A549 (cell line): ENCODE measurements at regions not wholly inside any gene's neighbourhood (a gene's known extent, or its start where the extent isn't known, plus 50 kb on each side); places are given as distances from the start of the nearest gene placed in this dataset.

ENCODE experiments used
- ATAC-seq, 2 experiments: fragments of 200-7000 bp in 1 of 2; fragments of >200 bp in 1 of 2; cut with Nextera tagmentation in 1 of 2; cut with Tn5 transposase in 1 of 2; 3 replicates each; pipeline versions ENCODE4 v1.8.0 to v1.9.1; 2018 to 2020; ENCODE audit warnings: mild to moderate bottlenecking in 1 of 2, moderate library complexity in 1 of 2
- CTCF ChIA-PET: fragments of 300-600 bp; sonication (Branson Sonifier 250); formaldehyde crosslinking; extraction: SDS; loops from one replicate; lab custom pipeline; 2021; ENCODE audit warnings: antibody characterized with exemption, inconsistent platforms; lab: Yijun Ruan, JAX
- POLR2A ChIA-PET: fragments of 350-600 bp; formaldehyde crosslinking; extraction: SDS; loops from one replicate; lab custom pipeline; 2021; ENCODE audit warnings: antibody characterized with exemption, inconsistent platforms; lab: Yijun Ruan, JAX
- DNase-seq, 2 experiments: peaks; one replicate each; pipeline versions ENCODE4 v3.0.0 to v3.0.0-alpha.2; 2011 to 2016; ENCODE audit warnings: low read depth in 1 of 2, low spot score in 1 of 2
- FAIRE-seq: peaks from 2 replicates; lab custom pipeline; 2011; peaks lifted over from hg19 to GRCh38; lab: Jason Lieb, UNC
- H3K27ac ChIP-seq, 2 experiments: fragments of >200 bp; sonication (Bioruptor Twin); formaldehyde crosslinking; 3 replicates each; pipeline ENCODE4 v1.5.1; 2016 to 2017
- H3K4me1 ChIP-seq: fragments of >200 bp; sonication (Bioruptor Twin); formaldehyde crosslinking; 3 replicates; pipeline ENCODE4 v1.6.1; 2016
- H3K4me2 ChIP-seq: fragments of >200 bp; sonication (Bioruptor Twin); formaldehyde crosslinking; 3 replicates; pipeline ENCODE4 v1.6.1; 2016
- H3K4me3 ChIP-seq: fragments of >200 bp; sonication (Bioruptor Twin); formaldehyde crosslinking; 3 replicates; pipeline ENCODE4 v1.5.1; 2016
- H3K9me3 ChIP-seq: fragments of >200 bp; sonication (Bioruptor Twin); formaldehyde crosslinking; 3 replicates; pipeline ENCODE4 v1.6.1; 2016
- CBX2 ChIP-seq: fragments of 200-600 bp; sonication (generic); IDR thresholded peaks from 2 replicates; pipeline ENCODE4 v1.6.1; 2016; ENCODE audit warnings: low read depth, mild to moderate bottlenecking, borderline replicate concordance
- CEBPB ChIP-seq, 2 experiments: fragments of >200 bp in 1 of 2; sonication (Bioruptor Twin) in 1 of 2; formaldehyde crosslinking in 1 of 2; IDR thresholded peaks; 2 replicates each; pipeline ENCODE4 v1.6.1; 2012 to 2016
- CHD4 ChIP-seq: fragments of 200-600 bp; sonication (generic); IDR thresholded peaks from 2 replicates; pipeline ENCODE4 v1.6.1; 2016; ENCODE audit warnings: antibody characterized with exemption, mild to moderate bottlenecking, borderline replicate concordance
- EP300 ChIP-seq, 2 experiments: fragments of >200 bp; sonication (Bioruptor Twin); formaldehyde crosslinking; IDR thresholded peaks; 2 replicates in 1 of 2; 3 replicates in 1 of 2; pipeline ENCODE4 v1.6.1; 2016 to 2017
- ESRRA ChIP-seq: fragments of 150-350 bp; IDR thresholded peaks from 2 replicates; pipeline ENCODE4 v1.6.1; 2014; ENCODE audit warnings: mild to moderate bottlenecking, low read length, borderline replicate concordance
- FOSB ChIP-seq: fragments of 250-450 bp; sonication (Bioruptor Pico); IDR thresholded peaks from 2 replicates; pipeline ENCODE4 v1.5.0; 2020; ENCODE audit warnings: mild to moderate bottlenecking, moderate library complexity
- FOSL2 ChIP-seq, 2 experiments: fragments of 450-650 bp in 1 of 2; fragments of >200 bp in 1 of 2; sonication (Bioruptor Twin) in 1 of 2; formaldehyde crosslinking; IDR thresholded peaks; 2 replicates each; pipeline versions ENCODE4 v1.5.0 to v1.6.1; 2016 to 2020; ENCODE audit warnings: mild to moderate bottlenecking in 1 of 2, moderate library complexity in 1 of 2
- FOXS1 ChIP-seq: fragments of 250-450 bp; sonication (Bioruptor Pico); IDR thresholded peaks from 2 replicates; pipeline ENCODE4 v1.5.0; 2020; ENCODE audit warnings: mild to moderate bottlenecking, moderate library complexity
- GATA3 ChIP-seq: IDR thresholded peaks from 2 replicates; pipeline ENCODE4 v1.6.1; 2012; ENCODE audit warnings: borderline replicate concordance
- HEYL ChIP-seq: fragments of 250-450 bp; sonication (Bioruptor Pico); IDR thresholded peaks from 2 replicates; pipeline ENCODE4 v1.8.0; 2021; ENCODE audit warnings: mild to moderate bottlenecking, moderate library complexity
- HOXB5 ChIP-seq: fragments of 250-450 bp; sonication (Bioruptor Pico); IDR thresholded peaks from 2 replicates; pipeline ENCODE4 v1.5.0; 2020; ENCODE audit warnings: mild to moderate bottlenecking, moderate library complexity
- KDM5A ChIP-seq: fragments of 200-600 bp; sonication (generic); IDR thresholded peaks from 2 replicates; pipeline ENCODE4 v1.6.1; 2016; ENCODE audit warnings: antibody characterized with exemption, mild to moderate bottlenecking
- MAFK ChIP-seq: fragments of 450-650 bp; IDR thresholded peaks from 2 replicates; pipeline ENCODE4 v1.6.1; 2014; ENCODE audit not compliant: partially characterized antibody
- MAZ ChIP-seq: fragments of 150-350 bp; IDR thresholded peaks from 2 replicates; pipeline ENCODE4 v1.6.1; 2014; ENCODE audit warnings: antibody characterized with exemption, low read depth, low read length, borderline replicate concordance
- MYC ChIP-seq: IDR thresholded peaks from 2 replicates; pipeline ENCODE4 v1.6.1; 2012; ENCODE audit warnings: mild to moderate bottlenecking, inconsistent platforms, low read length, improper control_type of control experiment, borderline replicate concordance
- NFE2L2 ChIP-seq: fragments of 150-350 bp; conservative IDR thresholded peaks from 2 replicates; pipeline ENCODE4 v1.6.1; 2014; ENCODE audit warnings: low read length
- POLR2A ChIP-seq: IDR thresholded peaks from 2 replicates; pipeline ENCODE4 v1.6.1; 2012; ENCODE audit warnings: mild to moderate bottlenecking, low read length
- POLR2AphosphoS2 ChIP-seq: conservative IDR thresholded peaks from 2 replicates; pipeline ENCODE4 v1.6.1; 2012; ENCODE audit warnings: low read length, improper control_type of control experiment, inconsistent platforms
- RAD21 ChIP-seq, 2 experiments: fragments of >200 bp in 1 of 2; sonication (Bioruptor Twin) in 1 of 2; formaldehyde crosslinking in 1 of 2; IDR thresholded peaks in 1 of 2; conservative IDR thresholded peaks in 1 of 2; 2 replicates in 1 of 2; 3 replicates in 1 of 2; pipeline ENCODE4 v1.6.1; 2012 to 2018; ENCODE audit warnings: inconsistent platforms in 1 of 2
- RARB ChIP-seq: fragments of 250-450 bp; sonication (Bioruptor Pico); IDR thresholded peaks from 2 replicates; pipeline ENCODE4 v1.8.0; 2021; ENCODE audit warnings: mild to moderate bottlenecking, moderate library complexity
- RFX5 ChIP-seq: fragments of 450-650 bp; IDR thresholded peaks from 2 replicates; pipeline ENCODE4 v1.7.1; 2014; ENCODE audit warnings: antibody characterized with exemption, mild to moderate bottlenecking, moderate library complexity
- SREBF2 ChIP-seq: fragments of 450-650 bp; IDR thresholded peaks from 2 replicates; pipeline ENCODE4 v1.6.1; 2014; ENCODE audit warnings: mild to moderate bottlenecking, moderate library complexity
- TP53 ChIP-seq: fragments of 250-450 bp; sonication (Bioruptor Pico); IDR thresholded peaks from 2 replicates; pipeline ENCODE4 v1.5.0; 2021; ENCODE audit warnings: mild to moderate bottlenecking, moderate library complexity
- ZC3H11A ChIP-seq: fragments of 450-650 bp; IDR thresholded peaks from 2 replicates; pipeline ENCODE4 v1.6.1; 2014; ENCODE audit warnings: antibody characterized with exemption, mild to moderate bottlenecking
- ZFP36 ChIP-seq: fragments of 450-650 bp; IDR thresholded peaks from 2 replicates; pipeline ENCODE4 v1.6.1; 2014; ENCODE audit warnings: borderline replicate concordance; ENCODE audit not compliant: partially characterized antibody
- ZSCAN20 ChIP-seq: fragments of 250-450 bp; sonication (Bioruptor Pico); IDR thresholded peaks from 2 replicates; pipeline ENCODE4 v1.8.0; 2022; ENCODE audit warnings: mild to moderate bottlenecking, moderate library complexity
- WGBS: methylation state at CpG from one replicate; pipeline ENCODE4 v1.1.6; 2017; ENCODE audit errors: missing lambda C conversion rate; 5-methylcytosine and 5-hydroxymethylcytosine counted together
- TF ChIP-seq, protein P1 (sequence below): IDR thresholded peaks from 2 replicates; pipeline ENCODE4 v1.6.1; 2012
- TF ChIP-seq, protein P2 (sequence below): fragments of 200-600 bp; sonication (generic); IDR thresholded peaks from 2 replicates; pipeline ENCODE4 v1.6.1; 2016; ENCODE audit warnings: antibody characterized with exemption, mild to moderate bottlenecking, moderate library complexity
- TF ChIP-seq, protein P3 (sequence below): IDR thresholded peaks from 2 replicates; pipeline ENCODE4 v1.6.1; 2012
- TF ChIP-seq, protein P4 (sequence below): fragments of >200 bp; sonication (Bioruptor Twin); formaldehyde crosslinking; IDR thresholded peaks from 2 replicates; pipeline ENCODE4 v1.6.1; 2016
- TF ChIP-seq, protein P5 (sequence below): fragments of 250-450 bp; sonication (Bioruptor Pico); IDR thresholded peaks from 2 replicates; pipeline ENCODE4 v1.5.0; 2020; ENCODE audit warnings: low read depth, mild to moderate bottlenecking, moderate library complexity

DNA sequence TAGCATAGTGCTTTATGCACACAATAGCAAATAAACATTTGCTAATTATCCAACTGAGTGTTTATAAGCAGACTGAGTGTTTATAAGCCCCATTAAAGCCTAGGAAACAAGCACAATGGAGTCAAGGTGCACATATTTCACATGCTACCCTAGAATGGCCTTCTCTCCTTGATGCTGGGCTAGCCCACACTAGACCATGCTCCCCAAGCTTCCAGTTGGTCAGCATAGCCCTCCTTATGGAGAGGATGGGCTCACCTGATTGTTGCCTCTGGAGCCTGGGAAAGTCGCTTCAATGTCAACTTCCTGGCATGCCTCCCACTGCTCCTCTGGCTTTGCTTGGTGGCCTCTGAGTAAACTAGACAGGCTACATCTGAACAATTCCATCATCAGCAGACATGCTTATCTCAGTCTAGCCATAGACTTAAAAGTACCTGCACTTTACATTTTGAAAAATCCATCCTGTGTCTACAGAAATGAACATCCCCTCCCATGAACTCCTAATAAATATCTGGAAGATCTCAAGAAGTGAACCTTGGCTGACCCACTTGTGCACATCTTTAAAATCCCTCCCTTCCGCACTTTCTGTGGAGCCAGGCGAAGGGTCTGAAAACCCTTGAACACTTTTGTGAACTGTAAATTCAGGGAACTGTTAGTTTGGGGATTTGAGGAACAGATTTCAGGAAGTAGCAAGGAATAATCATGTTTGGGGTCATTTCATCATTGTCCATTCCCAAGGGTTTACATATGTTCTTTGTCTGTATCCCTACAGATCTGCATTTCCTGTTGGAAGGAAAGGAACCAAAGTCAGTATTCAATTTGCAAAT is 486.6 kb downstream of the ARHGEF28 start:
- Histone ChIP-seq H3K27ac (no peak overlapping the region), H3K9me3 (no peaks in the 10 kb centered on the region), H3K4me3 (no peak overlapping the region), H3K4me2 (no peak overlapping the region), H3K4me1 (0 out of 3 replicates have a peak, but pooled peaks cover 3% of the 10 kb centered on the region)
- CTCF ChIA-PET = no interaction called here
- FAIRE-seq (no peak), ATAC-seq (no peak), DNase-seq (no peak)
- POLR2A ChIA-PET = no interaction called here
- WGBS = 80% methylated on average over 3 of the region's 3 CpGs
- TF ChIP-seq SREBF2 (no peak), HOXB5 (no peak), CHD4 (no peak), FOSB (CRISPR knock-in tag) (no peak), RAD21 (conservative IDR thresholded peaks at IDR 0.05 in 1 of 2, IDR thresholded peaks at IDR 0.05 in 1 of 2) (no peak), ESRRA (no peak), ZFP36 (no peak), RFX5 (no peak), MYC (no peak), MAFK (no peak), RARB (CRISPR knock-in tag) (no peak), POLR2AphosphoS2 (no peak), TP53 (CRISPR knock-in tag) (no peak), CEBPB (IDR thresholded peaks at IDR 0.05) (no peak), FOXS1 (no peak), EP300 (IDR thresholded peaks at IDR 0.05) (no peak), HEYL (CRISPR knock-in tag) (no peak), CBX2 (no peak)
- TF ChIP-seq, protein P1, sequence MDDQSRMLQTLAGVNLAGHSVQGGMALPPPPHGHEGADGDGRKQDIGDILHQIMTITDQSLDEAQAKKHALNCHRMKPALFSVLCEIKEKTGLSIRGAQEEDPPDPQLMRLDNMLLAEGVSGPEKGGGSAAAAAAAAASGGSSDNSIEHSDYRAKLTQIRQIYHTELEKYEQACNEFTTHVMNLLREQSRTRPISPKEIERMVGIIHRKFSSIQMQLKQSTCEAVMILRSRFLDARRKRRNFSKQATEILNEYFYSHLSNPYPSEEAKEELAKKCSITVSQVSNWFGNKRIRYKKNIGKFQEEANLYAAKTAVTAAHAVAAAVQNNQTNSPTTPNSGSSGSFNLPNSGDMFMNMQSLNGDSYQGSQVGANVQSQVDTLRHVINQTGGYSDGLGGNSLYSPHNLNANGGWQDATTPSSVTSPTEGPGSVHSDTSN = no peak
- TF ChIP-seq, protein P2, sequence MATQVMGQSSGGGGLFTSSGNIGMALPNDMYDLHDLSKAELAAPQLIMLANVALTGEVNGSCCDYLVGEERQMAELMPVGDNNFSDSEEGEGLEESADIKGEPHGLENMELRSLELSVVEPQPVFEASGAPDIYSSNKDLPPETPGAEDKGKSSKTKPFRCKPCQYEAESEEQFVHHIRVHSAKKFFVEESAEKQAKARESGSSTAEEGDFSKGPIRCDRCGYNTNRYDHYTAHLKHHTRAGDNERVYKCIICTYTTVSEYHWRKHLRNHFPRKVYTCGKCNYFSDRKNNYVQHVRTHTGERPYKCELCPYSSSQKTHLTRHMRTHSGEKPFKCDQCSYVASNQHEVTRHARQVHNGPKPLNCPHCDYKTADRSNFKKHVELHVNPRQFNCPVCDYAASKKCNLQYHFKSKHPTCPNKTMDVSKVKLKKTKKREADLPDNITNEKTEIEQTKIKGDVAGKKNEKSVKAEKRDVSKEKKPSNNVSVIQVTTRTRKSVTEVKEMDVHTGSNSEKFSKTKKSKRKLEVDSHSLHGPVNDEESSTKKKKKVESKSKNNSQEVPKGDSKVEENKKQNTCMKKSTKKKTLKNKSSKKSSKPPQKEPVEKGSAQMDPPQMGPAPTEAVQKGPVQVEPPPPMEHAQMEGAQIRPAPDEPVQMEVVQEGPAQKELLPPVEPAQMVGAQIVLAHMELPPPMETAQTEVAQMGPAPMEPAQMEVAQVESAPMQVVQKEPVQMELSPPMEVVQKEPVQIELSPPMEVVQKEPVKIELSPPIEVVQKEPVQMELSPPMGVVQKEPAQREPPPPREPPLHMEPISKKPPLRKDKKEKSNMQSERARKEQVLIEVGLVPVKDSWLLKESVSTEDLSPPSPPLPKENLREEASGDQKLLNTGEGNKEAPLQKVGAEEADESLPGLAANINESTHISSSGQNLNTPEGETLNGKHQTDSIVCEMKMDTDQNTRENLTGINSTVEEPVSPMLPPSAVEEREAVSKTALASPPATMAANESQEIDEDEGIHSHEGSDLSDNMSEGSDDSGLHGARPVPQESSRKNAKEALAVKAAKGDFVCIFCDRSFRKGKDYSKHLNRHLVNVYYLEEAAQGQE = no peak

DNA sequence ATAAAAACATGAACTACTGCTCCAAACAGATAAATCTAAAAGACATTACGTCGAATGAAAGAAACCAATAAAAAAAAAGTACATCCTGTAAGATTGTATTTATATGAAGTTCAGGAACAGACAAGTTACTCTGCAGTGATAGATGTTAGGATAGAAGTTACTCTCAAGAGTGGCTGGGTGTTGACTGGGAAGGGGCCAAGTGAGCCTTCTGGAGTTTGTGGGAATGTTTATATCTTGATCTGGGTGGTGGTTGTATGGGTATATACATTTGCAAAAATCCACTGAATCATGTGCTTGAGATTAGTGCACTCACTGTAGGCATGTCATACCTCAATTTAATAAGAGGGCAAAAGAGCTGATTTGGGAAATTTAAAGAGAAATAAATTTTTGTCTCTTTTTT is 485.8 kb downstream of the ARHGEF28 start:
- ChIA-PET POLR2A (no interaction called here), CTCF (no interaction called here)
- FAIRE-seq (no peak), ATAC-seq (no peak), DNase-seq (no peak)
- H3K4me1 ChIP-seq = 0 out of 3 replicates have a peak, but pooled peaks cover 3% of the 10 kb centered on the region
- no peak overlapping the region for H3K4me3 ChIP-seq
- H3K27ac ChIP-seq = no peak overlapping the region
- H3K4me2 ChIP-seq = no peak overlapping the region
- 78% methylated on average over 2 of the region's 2 CpGs for WGBS
- no peaks in the 10 kb centered on the region for H3K9me3 ChIP-seq
- no peak for TF ChIP-seq FOSB (CRISPR knock-in tag)
- TF ChIP-seq NFE2L2 = no peak
- no peak for TF ChIP-seq KDM5A
- no peak for TF ChIP-seq POLR2A
- no peak for TF ChIP-seq ZFP36
- TF ChIP-seq ZSCAN20 (CRISPR knock-in tag) = no peak
- TF ChIP-seq, protein P3, sequence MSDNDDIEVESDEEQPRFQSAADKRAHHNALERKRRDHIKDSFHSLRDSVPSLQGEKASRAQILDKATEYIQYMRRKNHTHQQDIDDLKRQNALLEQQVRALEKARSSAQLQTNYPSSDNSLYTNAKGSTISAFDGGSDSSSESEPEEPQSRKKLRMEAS = no peak
- TF ChIP-seq CBX2 = no peak
- no peak for TF ChIP-seq ZC3H11A
- TF ChIP-seq GATA3 = no peak
- TF ChIP-seq, protein P4, sequence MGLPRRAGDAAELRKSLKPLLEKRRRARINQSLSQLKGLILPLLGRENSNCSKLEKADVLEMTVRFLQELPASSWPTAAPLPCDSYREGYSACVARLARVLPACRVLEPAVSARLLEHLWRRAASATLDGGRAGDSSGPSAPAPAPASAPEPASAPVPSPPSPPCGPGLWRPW = no peak
- TF ChIP-seq, protein P5, sequence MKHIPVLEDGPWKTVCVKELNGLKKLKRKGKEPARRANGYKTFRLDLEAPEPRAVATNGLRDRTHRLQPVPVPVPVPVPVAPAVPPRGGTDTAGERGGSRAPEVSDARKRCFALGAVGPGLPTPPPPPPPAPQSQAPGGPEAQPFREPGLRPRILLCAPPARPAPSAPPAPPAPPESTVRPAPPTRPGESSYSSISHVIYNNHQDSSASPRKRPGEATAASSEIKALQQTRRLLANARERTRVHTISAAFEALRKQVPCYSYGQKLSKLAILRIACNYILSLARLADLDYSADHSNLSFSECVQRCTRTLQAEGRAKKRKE (CRISPR knock-in tag) = no peak
- TF ChIP-seq POLR2AphosphoS2 = no peak
- no peak for TF ChIP-seq FOSL2 (IDR thresholded peaks at IDR 0.05)
- no peak for TF ChIP-seq FOSL2 (CRISPR knock-in tag; IDR thresholded peaks at IDR 0.05)
- TF ChIP-seq MAZ = no peak
